ENCODE measurements at regions not wholly inside any gene's neighbourhood (a gene's known extent, or its start where the extent isn't known, plus 50 kb on each side); places are given as distances from the start of the nearest gene placed in this dataset.
"Not testable (repeated sequence)": the region's sequence is repeated elsewhere in the genome, so short reads cannot be mapped to it uniquely, and the experiment has no call there.

DNA sequence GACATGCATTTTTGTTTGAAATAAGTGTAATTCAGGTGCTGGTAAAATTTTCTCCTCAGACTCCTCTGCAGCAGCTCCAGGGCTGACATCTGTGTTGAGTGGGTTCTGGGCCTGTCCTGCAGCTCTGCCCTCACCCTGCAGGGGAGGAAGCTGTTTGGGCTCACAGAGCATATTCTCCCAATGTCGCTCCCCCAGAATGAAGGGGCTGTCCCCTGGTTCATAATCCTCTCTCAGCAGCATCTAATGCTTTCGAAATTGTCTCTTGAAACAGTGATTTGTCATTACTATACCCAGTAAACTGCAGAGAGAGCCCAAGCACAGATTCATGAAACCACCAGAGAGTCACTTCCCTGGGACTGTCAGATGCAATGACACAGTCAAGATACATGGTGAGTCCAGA is 606.7 kb downstream of the TMEM121 start:
- TF ChIP-seq, protein P1, sequence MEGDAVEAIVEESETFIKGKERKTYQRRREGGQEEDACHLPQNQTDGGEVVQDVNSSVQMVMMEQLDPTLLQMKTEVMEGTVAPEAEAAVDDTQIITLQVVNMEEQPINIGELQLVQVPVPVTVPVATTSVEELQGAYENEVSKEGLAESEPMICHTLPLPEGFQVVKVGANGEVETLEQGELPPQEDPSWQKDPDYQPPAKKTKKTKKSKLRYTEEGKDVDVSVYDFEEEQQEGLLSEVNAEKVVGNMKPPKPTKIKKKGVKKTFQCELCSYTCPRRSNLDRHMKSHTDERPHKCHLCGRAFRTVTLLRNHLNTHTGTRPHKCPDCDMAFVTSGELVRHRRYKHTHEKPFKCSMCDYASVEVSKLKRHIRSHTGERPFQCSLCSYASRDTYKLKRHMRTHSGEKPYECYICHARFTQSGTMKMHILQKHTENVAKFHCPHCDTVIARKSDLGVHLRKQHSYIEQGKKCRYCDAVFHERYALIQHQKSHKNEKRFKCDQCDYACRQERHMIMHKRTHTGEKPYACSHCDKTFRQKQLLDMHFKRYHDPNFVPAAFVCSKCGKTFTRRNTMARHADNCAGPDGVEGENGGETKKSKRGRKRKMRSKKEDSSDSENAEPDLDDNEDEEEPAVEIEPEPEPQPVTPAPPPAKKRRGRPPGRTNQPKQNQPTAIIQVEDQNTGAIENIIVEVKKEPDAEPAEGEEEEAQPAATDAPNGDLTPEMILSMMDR (IDR thresholded peaks at IDR 0.05; ENCODE audit: insufficient read depth, low read length): not testable (repeated sequence)
- not testable (repeated sequence) for TF ChIP-seq GABPA (IDR thresholded peaks at IDR 0.05; ENCODE audit: low read depth); POLR2AphosphoS5 (IDR thresholded peaks at IDR 0.05; ENCODE audit: low read depth); SPI1 (IDR thresholded peaks at IDR 0.05; ENCODE audit: borderline replicate concordance, low read depth)
- TF ChIP-seq, protein P2, sequence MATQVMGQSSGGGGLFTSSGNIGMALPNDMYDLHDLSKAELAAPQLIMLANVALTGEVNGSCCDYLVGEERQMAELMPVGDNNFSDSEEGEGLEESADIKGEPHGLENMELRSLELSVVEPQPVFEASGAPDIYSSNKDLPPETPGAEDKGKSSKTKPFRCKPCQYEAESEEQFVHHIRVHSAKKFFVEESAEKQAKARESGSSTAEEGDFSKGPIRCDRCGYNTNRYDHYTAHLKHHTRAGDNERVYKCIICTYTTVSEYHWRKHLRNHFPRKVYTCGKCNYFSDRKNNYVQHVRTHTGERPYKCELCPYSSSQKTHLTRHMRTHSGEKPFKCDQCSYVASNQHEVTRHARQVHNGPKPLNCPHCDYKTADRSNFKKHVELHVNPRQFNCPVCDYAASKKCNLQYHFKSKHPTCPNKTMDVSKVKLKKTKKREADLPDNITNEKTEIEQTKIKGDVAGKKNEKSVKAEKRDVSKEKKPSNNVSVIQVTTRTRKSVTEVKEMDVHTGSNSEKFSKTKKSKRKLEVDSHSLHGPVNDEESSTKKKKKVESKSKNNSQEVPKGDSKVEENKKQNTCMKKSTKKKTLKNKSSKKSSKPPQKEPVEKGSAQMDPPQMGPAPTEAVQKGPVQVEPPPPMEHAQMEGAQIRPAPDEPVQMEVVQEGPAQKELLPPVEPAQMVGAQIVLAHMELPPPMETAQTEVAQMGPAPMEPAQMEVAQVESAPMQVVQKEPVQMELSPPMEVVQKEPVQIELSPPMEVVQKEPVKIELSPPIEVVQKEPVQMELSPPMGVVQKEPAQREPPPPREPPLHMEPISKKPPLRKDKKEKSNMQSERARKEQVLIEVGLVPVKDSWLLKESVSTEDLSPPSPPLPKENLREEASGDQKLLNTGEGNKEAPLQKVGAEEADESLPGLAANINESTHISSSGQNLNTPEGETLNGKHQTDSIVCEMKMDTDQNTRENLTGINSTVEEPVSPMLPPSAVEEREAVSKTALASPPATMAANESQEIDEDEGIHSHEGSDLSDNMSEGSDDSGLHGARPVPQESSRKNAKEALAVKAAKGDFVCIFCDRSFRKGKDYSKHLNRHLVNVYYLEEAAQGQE (IDR thresholded peaks at IDR 0.05; ENCODE audit: insufficient replicate concordance, low read depth): not testable (repeated sequence)
